K562 (cell line): ENCODE measurements at regions not wholly inside any gene's neighbourhood (a gene's known extent, or its start where the extent isn't known, plus 50 kb on each side); places are given as distances from the start of the nearest gene placed in this dataset.

Experiments used
- ATAC-seq: fragments of 200-7000 bp; cut with Tn5 transposase; 3 replicates; pipeline ENCODE4 v1.9.1; 2020; ENCODE audit warnings: moderate library complexity
- BruUV-seq: library from RNA; stranded (reverse); fragments of 400-500 nt; replicated peaks from 2 replicates; lab custom pipeline; 2021; lab: Mats Ljungman, UMichigan
- CTCF ChIA-PET: fragments of 300-600 bp; formaldehyde crosslinking; extraction: SDS; loops from one replicate; lab custom pipeline; 2021; ENCODE audit warnings: low intra/inter-chr PET ratio; lab: Yijun Ruan, JAX
- POLR2A ChIA-PET: fragments of 300-600, 350-650 bp; sonication (Branson Sonifier 250); formaldehyde crosslinking; extraction: SDS; loops from one replicate; lab custom pipeline; 2021; ENCODE audit warnings: antibody characterized with exemption, inconsistent platforms; lab: Yijun Ruan, JAX
- DNase-seq, 4 experiments: peaks; one replicate each; pipeline versions ENCODE4 v3.0.0 to v3.0.0-alpha.2; 2011 to 2018; ENCODE audit warnings: low spot score in 3 of 4, mixed read lengths in 3 of 4; ENCODE audit errors: extremely low read depth in 1 of 4
- FAIRE-seq: peaks from 2 replicates; lab custom pipeline; 2011; peaks lifted over from hg19 to GRCh38; lab: Jason Lieb, UNC
- H2AFZ ChIP-seq: 2 replicates; pipeline ENCODE4 v1.6.0; 2011; ENCODE audit warnings: low read depth, low read length, control low read depth, inconsistent platforms
- H3K27ac ChIP-seq: fragments of 200-600 bp; 3 replicates; pipeline ENCODE4 v1.8.0; 2011; ENCODE audit warnings: low read depth, mild to moderate bottlenecking, control low read depth, inconsistent platforms, low read length, moderate library complexity, mixed read lengths; ENCODE audit errors: extremely low read depth
- H3K27me3 ChIP-seq, 2 experiments: fragments of 300-600 bp in 1 of 2; 2 replicates in 1 of 2; 3 replicates in 1 of 2; pipeline versions ENCODE4 v1.6.0 to v1.8.0; 2011; ENCODE audit warnings: inconsistent platforms in 2 of 2, low read length in 2 of 2, mild to moderate bottlenecking in 1 of 2, mixed read lengths in 1 of 2, moderate library complexity in 1 of 2; ENCODE audit not compliant: control insufficient read depth in 2 of 2, insufficient read depth in 2 of 2
- H3K36me3 ChIP-seq: fragments of 300-600 bp; 3 replicates; pipeline ENCODE4 v1.8.0; 2011; ENCODE audit warnings: mild to moderate bottlenecking, low read length, inconsistent platforms; ENCODE audit not compliant: control insufficient read depth, insufficient read depth
- H3K4me1 ChIP-seq, 2 experiments: fragments of 200-600 bp in 1 of 2; replicated peaks in 1 of 2; 2 replicates in 1 of 2; 3 replicates in 1 of 2; pipeline versions ENCODE4 v1.5.1 to v1.8.0; 2011; ENCODE audit warnings: inconsistent platforms in 2 of 2, low read length in 2 of 2, mild to moderate bottlenecking in 1 of 2, mixed read lengths in 1 of 2, moderate library complexity in 1 of 2; ENCODE audit not compliant: control insufficient read depth in 2 of 2, insufficient read depth in 2 of 2
- H3K4me2 ChIP-seq: 2 replicates; pipeline ENCODE4 v1.6.1; 2011; ENCODE audit warnings: low read length, control low read depth, inconsistent platforms, mixed read lengths; ENCODE audit not compliant: insufficient read depth
- H3K4me3 ChIP-seq: fragments of 200-600 bp; sonication (generic), shearing (Covaris generic); 2 replicates; pipeline ENCODE4 v1.5.1; 2016; ENCODE audit warnings: control low read depth, inconsistent platforms
- H3K79me2 ChIP-seq: fragments of 200-600 bp; 3 replicates; pipeline ENCODE4 v1.8.0; 2011; ENCODE audit warnings: low read length, inconsistent platforms; ENCODE audit not compliant: control insufficient read depth, insufficient read depth
- H3K9ac ChIP-seq, 2 experiments: 2 replicates each; pipeline versions ENCODE4 v1.6.0 to v1.6.1; 2011; ENCODE audit warnings: low read depth in 2 of 2, low read length in 2 of 2, control low read depth in 1 of 2, inconsistent platforms in 1 of 2, mild to moderate bottlenecking in 1 of 2, mixed read lengths in 1 of 2; ENCODE audit not compliant: insufficient read depth in 1 of 2
- H3K9me1 ChIP-seq: one replicate; pipeline ENCODE4 v1.6.0; 2011; ENCODE audit warnings: inconsistent platforms, mild to moderate bottlenecking, low read length, moderate library complexity; ENCODE audit not compliant: control insufficient read depth, insufficient read depth
- H3K9me3 ChIP-seq: replicated peaks from 2 replicates; pipeline ENCODE4 v1.5.1; 2011; ENCODE audit warnings: low read depth, low read length, inconsistent platforms; ENCODE audit not compliant: control insufficient read depth, insufficient read depth
- H4K20me1 ChIP-seq: replicated peaks from 2 replicates; pipeline ENCODE4 v1.6.1; 2011; ENCODE audit warnings: low read length, inconsistent platforms, mixed read lengths; ENCODE audit not compliant: control insufficient read depth, insufficient read depth
- ARID3B ChIP-seq: fragments of 250-450 bp; sonication (Bioruptor Pico); IDR thresholded peaks from 2 replicates; pipeline ENCODE4 v1.4.0; 2020; ENCODE audit warnings: borderline replicate concordance
- BCL6 ChIP-seq: fragments of 250-450 bp; sonication (Bioruptor Pico); IDR thresholded peaks from 2 replicates; pipeline ENCODE4 v1.4.0; 2020
- CBX1 ChIP-seq: sonication (generic); IDR thresholded peaks from 2 replicates; pipeline ENCODE4 v1.6.1; 2016; ENCODE audit warnings: antibody characterized with exemption, low read depth, mild to moderate bottlenecking
- CTBP1 ChIP-seq: fragments of 450-650 bp; IDR thresholded peaks from 2 replicates; pipeline ENCODE4 v1.6.1; 2016; ENCODE audit warnings: borderline replicate concordance
- GABPB1 ChIP-seq: sonication (generic); formaldehyde crosslinking; IDR thresholded peaks from 2 replicates; pipeline ENCODE4 v1.8.0; 2022; ENCODE audit warnings: mild to moderate bottlenecking, missing genetic modification reagents
- HMGXB4 ChIP-seq: sonication (generic); formaldehyde crosslinking; IDR thresholded peaks from 2 replicates; pipeline ENCODE4 v1.8.1; 2023; ENCODE audit warnings: mild to moderate bottlenecking, missing genetic modification reagents
- SRSF1 ChIP-seq: fragments of 200-400 bp; formaldehyde crosslinking; IDR thresholded peaks from 2 replicates; pipeline ENCODE4 v1.6.1; 2017; ENCODE audit warnings: mild to moderate bottlenecking, low read depth, low read length, moderate library complexity
- ZKSCAN1 ChIP-seq: fragments of 150-350 bp; IDR thresholded peaks from 2 replicates; pipeline ENCODE4 v1.6.1; 2016; ENCODE audit warnings: low read depth, low read length
- ZNF583 ChIP-seq: fragments of 250-450 bp; sonication (Bioruptor Pico); IDR thresholded peaks from 2 replicates; pipeline ENCODE4 v1.4.0; 2020
- WGBS: fragments of 100-300 bp; shearing (Covaris generic); methylation state at CpG from one replicate; pipeline ENCODE4 v1.1.6; 2016; ENCODE audit warnings: low coverage, mixed read lengths; ENCODE audit not compliant: insufficient coverage; ENCODE audit errors: missing lambda C conversion rate; 5-methylcytosine and 5-hydroxymethylcytosine counted together
- in situ Hi-C: fragments of 300-500 bp; cut with MboI; formaldehyde crosslinking; loops from 4 replicates; pipeline ENCODE4 v1.15.0; 2018; ENCODE audit warnings: inconsistent platforms, mixed read lengths
- intact Hi-C: fragments of 100-400 bp; cut with micrococcal nuclease; formaldehyde crosslinking; loops from 2 replicates; pipeline ENCODE4 v1.14.2; 2022
- TF ChIP-seq, protein P1 (sequence below): fragments of 250-450 bp; sonication (Bioruptor Pico); IDR thresholded peaks from 2 replicates; pipeline ENCODE4 v1.8.0; 2022; ENCODE audit warnings: inconsistent platforms
- TF ChIP-seq, protein P2 (sequence below): fragments of 250-450 bp; sonication (Bioruptor Pico); IDR thresholded peaks from 2 replicates; pipeline ENCODE4 v1.9.0; 2021; ENCODE audit warnings: mild to moderate bottlenecking, inconsistent platforms

DNA sequence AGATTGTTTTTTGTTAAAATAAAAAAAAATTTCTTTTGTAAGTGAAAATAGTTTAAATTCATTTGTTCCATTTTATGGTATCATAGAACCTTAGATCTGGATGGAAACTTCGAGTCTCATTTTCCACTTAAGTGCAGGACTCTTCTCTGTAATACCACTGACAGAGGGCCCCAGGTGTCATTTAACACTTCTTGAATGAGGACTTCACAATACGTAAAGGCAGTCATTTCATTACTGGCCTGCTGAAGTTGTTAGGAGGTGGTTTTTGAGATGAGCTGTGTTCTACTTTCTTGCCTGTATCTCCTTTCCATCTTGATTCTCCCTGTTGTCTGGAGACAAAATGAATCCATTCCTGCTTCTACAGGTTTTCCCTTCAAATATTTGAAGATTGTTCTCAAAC, 455.3 kb downstream of the DMRT2 start:
- Histone ChIP-seq H3K27me3 (no peaks in the 10 kb centered on the region), H3K79me2 (no peaks in the 10 kb centered on the region), H3K4me3 (no peak overlapping the region), H3K9ac (no peak overlapping the region), H4K20me1 (no peaks in the 10 kb centered on the region), H3K36me3 (no peaks in the 10 kb centered on the region), H3K4me2 (no peak overlapping the region), H3K27ac (no peak overlapping the region), H2AFZ (no peak overlapping the region), H3K4me1 (no peaks in the 10 kb centered on the region), H3K9me1 (no peaks in the 10 kb centered on the region), H3K9me3 (no peaks in the 10 kb centered on the region)
- ChIA-PET POLR2A (no interaction called here), CTCF (no interaction called here)
- ATAC-seq (no peak), FAIRE-seq (no peak), DNase-seq (no peak)
- intact Hi-C loops (no loop called here), in situ Hi-C loops (no loop called here)
- no TSS peak for BruUV-seq
- WGBS, result 0% methylated on average over 2 of the region's 2 CpGs
- TF ChIP-seq SRSF1 (no peak), BCL6 (no peak), GABPB1 (CRISPR knock-in tag) (no peak), ARID3B (CRISPR knock-in tag) (no peak), CBX1 (no peak), HMGXB4 (CRISPR knock-in tag) (no peak), ZKSCAN1 (no peak), CTBP1 (no peak), ZNF583 (CRISPR knock-in tag) (no peak)
- TF ChIP-seq, protein P1, sequence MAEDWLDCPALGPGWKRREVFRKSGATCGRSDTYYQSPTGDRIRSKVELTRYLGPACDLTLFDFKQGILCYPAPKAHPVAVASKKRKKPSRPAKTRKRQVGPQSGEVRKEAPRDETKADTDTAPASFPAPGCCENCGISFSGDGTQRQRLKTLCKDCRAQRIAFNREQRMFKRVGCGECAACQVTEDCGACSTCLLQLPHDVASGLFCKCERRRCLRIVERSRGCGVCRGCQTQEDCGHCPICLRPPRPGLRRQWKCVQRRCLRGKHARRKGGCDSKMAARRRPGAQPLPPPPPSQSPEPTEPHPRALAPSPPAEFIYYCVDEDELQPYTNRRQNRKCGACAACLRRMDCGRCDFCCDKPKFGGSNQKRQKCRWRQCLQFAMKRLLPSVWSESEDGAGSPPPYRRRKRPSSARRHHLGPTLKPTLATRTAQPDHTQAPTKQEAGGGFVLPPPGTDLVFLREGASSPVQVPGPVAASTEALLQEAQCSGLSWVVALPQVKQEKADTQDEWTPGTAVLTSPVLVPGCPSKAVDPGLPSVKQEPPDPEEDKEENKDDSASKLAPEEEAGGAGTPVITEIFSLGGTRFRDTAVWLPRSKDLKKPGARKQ, result no peak
- TF ChIP-seq, protein P2, sequence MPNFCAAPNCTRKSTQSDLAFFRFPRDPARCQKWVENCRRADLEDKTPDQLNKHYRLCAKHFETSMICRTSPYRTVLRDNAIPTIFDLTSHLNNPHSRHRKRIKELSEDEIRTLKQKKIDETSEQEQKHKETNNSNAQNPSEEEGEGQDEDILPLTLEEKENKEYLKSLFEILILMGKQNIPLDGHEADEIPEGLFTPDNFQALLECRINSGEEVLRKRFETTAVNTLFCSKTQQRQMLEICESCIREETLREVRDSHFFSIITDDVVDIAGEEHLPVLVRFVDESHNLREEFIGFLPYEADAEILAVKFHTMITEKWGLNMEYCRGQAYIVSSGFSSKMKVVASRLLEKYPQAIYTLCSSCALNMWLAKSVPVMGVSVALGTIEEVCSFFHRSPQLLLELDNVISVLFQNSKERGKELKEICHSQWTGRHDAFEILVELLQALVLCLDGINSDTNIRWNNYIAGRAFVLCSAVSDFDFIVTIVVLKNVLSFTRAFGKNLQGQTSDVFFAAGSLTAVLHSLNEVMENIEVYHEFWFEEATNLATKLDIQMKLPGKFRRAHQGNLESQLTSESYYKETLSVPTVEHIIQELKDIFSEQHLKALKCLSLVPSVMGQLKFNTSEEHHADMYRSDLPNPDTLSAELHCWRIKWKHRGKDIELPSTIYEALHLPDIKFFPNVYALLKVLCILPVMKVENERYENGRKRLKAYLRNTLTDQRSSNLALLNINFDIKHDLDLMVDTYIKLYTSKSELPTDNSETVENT, result no peak
